Stimulated activated CD8-positive, alpha-beta memory T cell treated with anti-CD3 and anti-CD28 coated beads, Interleukin-7, amount 100 ng/mL, for 1 hour (primary cell): ENCODE measurements at regions not wholly inside any gene's neighbourhood (a gene's known extent, or its start where the extent isn't known, plus 50 kb on each side); places are given as distances from the start of the nearest gene placed in this dataset.
"Not testable (repeated sequence)": the region's sequence is repeated elsewhere in the genome, so short reads cannot be mapped to it uniquely, and the experiment has no call there.

ENCODE experiments used
- DNase-seq, 2 donors: peaks; one replicate each; pipeline ENCODE4 v3.0.0-alpha.2; 2020; ENCODE audit warnings: low read depth in 2 of 2

GRCh38 chr6:81126150-81126549 lies 626.3 kb downstream of the TENT5A start:
- no peak for DNase-seq

GRCh38 chr6:81120280-81120679 lies 632.2 kb downstream of the TENT5A start:
- no peak for DNase-seq

- DNase-seq = no peak
These were observed 646.5 kb downstream of the TENT5A start for GRCh38 chr6:81105998-81106397.

GRCh38 chr6:81098109-81098814 lies 654.2 kb downstream of the TENT5A start:
- no peak for DNase-seq

GRCh38 chr6:81096464-81096863 lies 656.0 kb downstream of the TENT5A start:
- DNase-seq = not testable (repeated sequence)

- no peak for DNase-seq
These were observed 659.4 kb downstream of the TENT5A start for GRCh38 chr6:81093051-81093450.

GRCh38 chr6:81088145-81088544 lies 664.3 kb downstream of the TENT5A start:
- no peak for DNase-seq

GRCh38 chr6:81086991-81087390 lies 665.5 kb downstream of the TENT5A start:
- no peak for DNase-seq

- DNase-seq = no peak
These were observed 667.1 kb downstream of the TENT5A start for GRCh38 chr6:81085431-81085790.

- no peak for DNase-seq
These were observed 667.6 kb downstream of the TENT5A start for GRCh38 chr6:81084776-81085430.

GRCh38 chr6:81075974-81076373 lies 676.5 kb downstream of the TENT5A start:
- no peak for DNase-seq

- no peak for DNase-seq
These were observed 679.2 kb downstream of the TENT5A start for GRCh38 chr6:81073318-81073717.

- DNase-seq = no peak
These were observed 681.4 kb downstream of the TENT5A start for GRCh38 chr6:81071121-81071520.

GRCh38 chr6:81067057-81067456 lies 685.4 kb downstream of the TENT5A start:
- DNase-seq = no peak

- DNase-seq = no peak
These were observed 688.6 kb downstream of the TENT5A start for GRCh38 chr6:81063891-81064290.

- DNase-seq = no peak
These were observed 698.4 kb downstream of the TENT5A start for GRCh38 chr6:81054036-81054435.

- DNase-seq = no peak
These were observed 700.5 kb downstream of the TENT5A start for GRCh38 chr6:81051952-81052351.

GRCh38 chr6:81049425-81050042 lies 702.9 kb downstream of the TENT5A start:
- no peak for DNase-seq

GRCh38 chr6:81031416-81031815 lies 721.1 kb downstream of the TENT5A start:
- no peak for DNase-seq

- no peak for DNase-seq
These were observed 726.4 kb downstream of the TENT5A start for GRCh38 chr6:81026041-81026553.

GRCh38 chr6:81023709-81024108 lies 728.8 kb downstream of the TENT5A start:
- no peak for DNase-seq

- no peak for DNase-seq
These were observed 729.4 kb downstream of the TENT5A start for GRCh38 chr6:81023007-81023582.

GRCh38 chr6:81017586-81017985 lies 734.9 kb downstream of the TENT5A start:
- DNase-seq = not testable (repeated sequence)
